H9 (cell line): ENCODE measurements at regions not wholly inside any gene's neighbourhood (a gene's known extent, or its start where the extent isn't known, plus 50 kb on each side); places are given as distances from the start of the nearest gene placed in this dataset.

Experiments
- DNase-seq: peaks from one replicate; pipeline ENCODE4 v3.0.0-alpha.2; 2017
- H2AFZ ChIP-seq: one replicate; pipeline ENCODE4 v1.6.1; 2013; ENCODE audit warnings: mild to moderate bottlenecking, low read length, control low read depth, moderate library complexity
- H2AK5ac ChIP-seq: 2 replicates; pipeline ENCODE4 v1.6.1; 2013; ENCODE audit warnings: low read length, control low read depth, mixed read lengths; ENCODE audit not compliant: insufficient read length
- H2BK120ac ChIP-seq: one replicate; pipeline ENCODE4 v1.6.1; 2013; ENCODE audit warnings: low read depth, mild to moderate bottlenecking, low read length, control low read depth, inconsistent platforms; ENCODE audit not compliant: poor library complexity, severe bottlenecking
- H2BK12ac ChIP-seq: 2 replicates; pipeline ENCODE4 v1.6.1; 2013; ENCODE audit warnings: low read length, control low read depth, mixed read lengths, low read depth; ENCODE audit not compliant: insufficient read length
- H2BK15ac ChIP-seq: 2 replicates; pipeline ENCODE4 v1.6.1; 2013; ENCODE audit warnings: low read depth, low read length, control low read depth
- H2BK20ac ChIP-seq: one replicate; pipeline ENCODE4 v1.6.1; 2013; ENCODE audit warnings: low read depth, mild to moderate bottlenecking, low read length, control low read depth, inconsistent platforms; ENCODE audit not compliant: poor library complexity, severe bottlenecking
- H2BK5ac ChIP-seq: 2 replicates; pipeline ENCODE4 v1.6.1; 2013; ENCODE audit warnings: low read length, control low read depth, mixed read lengths; ENCODE audit not compliant: insufficient read length
- H3K14ac ChIP-seq: 2 replicates; pipeline ENCODE4 v1.6.1; 2013; ENCODE audit warnings: low read length, control low read depth; ENCODE audit not compliant: insufficient read depth
- H3K18ac ChIP-seq: 2 replicates; pipeline ENCODE4 v1.6.1; 2013; ENCODE audit warnings: low read depth, mild to moderate bottlenecking, mixed read lengths, low read length, control low read depth; ENCODE audit not compliant: insufficient read length
- H3K23ac ChIP-seq: 2 replicates; pipeline ENCODE4 v1.6.1; 2013; ENCODE audit warnings: low read length, control low read depth, mixed read lengths, low read depth; ENCODE audit not compliant: insufficient read length
- H3K23me2 ChIP-seq: 2 replicates; pipeline ENCODE4 v1.6.1; 2013; ENCODE audit warnings: low read depth, mild to moderate bottlenecking, mixed read lengths, low read length, control low read depth; ENCODE audit not compliant: insufficient read length, poor library complexity, severe bottlenecking
- H3K27ac ChIP-seq: 2 replicates; pipeline ENCODE4 v1.5.1; 2013; ENCODE audit warnings: low read length, control low read depth, mixed read lengths, low read depth; ENCODE audit not compliant: insufficient read length
- H3K27me3 ChIP-seq: 2 replicates; pipeline ENCODE4 v1.6.1; 2013; ENCODE audit warnings: low read length, control low read depth, inconsistent platforms; ENCODE audit not compliant: insufficient read depth
- H3K4ac ChIP-seq: 2 replicates; pipeline ENCODE4 v1.6.1; 2013; ENCODE audit warnings: low read depth, mild to moderate bottlenecking, control low read depth, inconsistent platforms, low read length, moderate library complexity
- H3K4me1 ChIP-seq: 2 replicates; pipeline ENCODE4 v1.6.1; 2013; ENCODE audit warnings: low read length, control low read depth, inconsistent platforms; ENCODE audit not compliant: insufficient read depth
- H3K4me2 ChIP-seq: 2 replicates; pipeline ENCODE4 v1.6.1; 2013; ENCODE audit warnings: low read length, control low read depth, mixed read lengths; ENCODE audit not compliant: insufficient read length, insufficient read depth
- H3K56ac ChIP-seq: 2 replicates; pipeline ENCODE4 v1.6.1; 2013; ENCODE audit warnings: low read depth, mild to moderate bottlenecking, mixed read lengths, low read length, control low read depth; ENCODE audit not compliant: insufficient read length
- H3K79me1 ChIP-seq: 2 replicates; pipeline ENCODE4 v1.6.1; 2013; ENCODE audit warnings: low read depth, mild to moderate bottlenecking, moderate library complexity, low read length, control low read depth, inconsistent platforms; ENCODE audit not compliant: insufficient read depth, poor library complexity, severe bottlenecking
- H3K79me2 ChIP-seq: 2 replicates; pipeline ENCODE4 v1.6.1; 2013; ENCODE audit warnings: low read length, control low read depth, inconsistent platforms; ENCODE audit not compliant: insufficient read depth
- H3K9ac ChIP-seq: 2 replicates; pipeline ENCODE4 v1.6.1; 2013; ENCODE audit warnings: low read length, control low read depth, mixed read lengths; ENCODE audit not compliant: insufficient read length; ENCODE audit errors: extremely low read depth
- H3K9me3 ChIP-seq: one replicate; pipeline ENCODE4 v1.6.1; 2013; ENCODE audit warnings: low read depth, low read length, inconsistent platforms; ENCODE audit not compliant: control insufficient read depth
- H3T11ph ChIP-seq: one replicate; pipeline ENCODE4 v1.6.1; 2013; ENCODE audit warnings: mild to moderate bottlenecking, low read length, control low read depth, inconsistent platforms
- H4K20me1 ChIP-seq: one replicate; pipeline ENCODE4 v1.6.1; 2013; ENCODE audit not compliant: control insufficient read depth, insufficient read length, insufficient read depth
- H4K5ac ChIP-seq: 2 replicates; pipeline ENCODE4 v1.6.1; 2013; ENCODE audit warnings: low read depth, mild to moderate bottlenecking, mixed read lengths, low read length, control low read depth; ENCODE audit not compliant: insufficient read length
- H4K8ac ChIP-seq: replicated peaks from 2 replicates; pipeline ENCODE4 v1.6.1; 2013; ENCODE audit warnings: low read length, control low read depth, mixed read lengths, low read depth; ENCODE audit not compliant: insufficient read length
- H4K91ac ChIP-seq: 2 replicates; pipeline ENCODE4 v1.6.1; 2013; ENCODE audit warnings: low read depth, mild to moderate bottlenecking, moderate library complexity, mixed read lengths, low read length, control low read depth; ENCODE audit not compliant: insufficient read length
- H3K27ac Mint-ChIP-seq, 3 experiments: 2 replicates in 2 of 3; 3 replicates in 1 of 3; pipeline ENCODE4 v1.8.0; 2020 to 2021; ENCODE audit warnings: mixed read lengths in 3 of 3, mild to moderate bottlenecking in 1 of 3, moderate library complexity in 1 of 3
- H3K27me3 Mint-ChIP-seq: 2 replicates; pipeline ENCODE4 v1.8.0; 2021; ENCODE audit warnings: low read depth, mild to moderate bottlenecking, moderate library complexity, mixed read lengths
- H3K36me3 Mint-ChIP-seq, 3 experiments: 2 replicates in 2 of 3; 3 replicates in 1 of 3; pipeline ENCODE4 v1.8.0; 2020 to 2021; ENCODE audit warnings: low read depth in 3 of 3, mixed read lengths in 3 of 3; ENCODE audit not compliant: insufficient read depth in 1 of 3
- H3K4me1 Mint-ChIP-seq, 2 experiments: 2 replicates each; pipeline ENCODE4 v1.8.0; 2020; ENCODE audit warnings: mixed read lengths in 2 of 2
- H3K4me3 Mint-ChIP-seq, 2 experiments: 2 replicates in 1 of 2; 3 replicates in 1 of 2; pipeline ENCODE4 v1.8.0; 2020 to 2021; ENCODE audit warnings: mild to moderate bottlenecking in 2 of 2, mixed read lengths in 2 of 2, moderate library complexity in 1 of 2
- H3K9me3 Mint-ChIP-seq, 2 experiments: 2 replicates in 1 of 2; 3 replicates in 1 of 2; pipeline ENCODE4 v1.8.0; 2020; ENCODE audit warnings: mild to moderate bottlenecking in 2 of 2, mixed read lengths in 2 of 2, moderate library complexity in 1 of 2
- CTCF ChIP-seq: fragments of 200-600 bp; sonication (generic); conservative IDR thresholded peaks from 3 replicates; pipeline ENCODE4 v1.8.0; 2021; ENCODE audit warnings: antibody characterized with exemption, mild to moderate bottlenecking
- WGBS: extraction: QIAGEN DNeasy Blood & Tissue Kit; methylation state at CpG from one replicate; pipeline ENCODE4 v1.1.7; 2013; ENCODE audit warnings: missing lambda C conversion rate, low lambda C conversion rate, mixed read lengths; ENCODE audit not compliant: insufficient read length; ENCODE audit errors: extremely low coverage; 5-methylcytosine and 5-hydroxymethylcytosine counted together

GRCh38 chr13:88000239-88000638, 329.1 kb downstream of the SLITRK5 start:
- DNase-seq: no peak
- Histone ChIP-seq H3K9ac (no peak overlapping the region), H3K27ac (no peak overlapping the region), H3K4me2 (no peak overlapping the region), H4K8ac (no peak overlapping the region), H3K9me3 (no peaks in the 10 kb centered on the region), H2BK5ac (no peak overlapping the region), H4K20me1 (no peaks in the 10 kb centered on the region), H2BK20ac (no peak overlapping the region), H3K23me2 (no peaks in the 10 kb centered on the region), H3K14ac (no peak overlapping the region), H3K27me3 (no peaks in the 10 kb centered on the region), H3K18ac (no peak overlapping the region), H3K4me1 (no peaks in the 10 kb centered on the region), H3K23ac (no peak overlapping the region), H3K79me2 (no peaks in the 10 kb centered on the region), H3K56ac (no peak overlapping the region), H3K4ac (no peak overlapping the region), H2BK120ac (no peak overlapping the region), H3K79me1 (no peaks in the 10 kb centered on the region), H4K5ac (no peak overlapping the region), H2AFZ (no peak overlapping the region), H2BK12ac (no peak overlapping the region), H4K91ac (no peak overlapping the region), H2AK5ac (no peak overlapping the region), H2BK15ac (no peak overlapping the region), H3T11ph (no peak overlapping the region)
- WGBS: no CpG with 5 or more reads among the region's 3 CpGs
- Mint-ChIP-seq H3K27me3 (no peaks in the 10 kb centered on the region), H3K36me3 (peaks cover 6 to 18% (median 6%) of the 10 kb centered on the region in 3 experiments), H3K4me3 (no peak overlapping the region), H3K27ac (no peak overlapping the region; a peak in 1 of 7 replicates), H3K9me3 (peaks cover 15 to 23% of the 10 kb centered on the region in 2 experiments), H3K4me1 (peaks cover 3 to 4% of the 10 kb centered on the region in 2 experiments; a peak in 3 of 4 replicates)
- TF ChIP-seq CTCF: no peak
